Caco-2 (cell line): ENCODE measurements at regions not wholly inside any gene's neighbourhood (a gene's known extent, or its start where the extent isn't known, plus 50 kb on each side); places are given as distances from the start of the nearest gene placed in this dataset.

Source experiments
- BruUV-seq: library from RNA; stranded (reverse); fragments of 400-500 nt; replicated peaks from 2 replicates; lab custom pipeline; 2021; lab: Mats Ljungman, UMichigan
- CTCF ChIA-PET: fragments of 300-600 bp; sonication (Branson Sonifier 250); formaldehyde crosslinking; loops from one replicate; lab custom pipeline; 2022; ENCODE audit warnings: antibody characterized with exemption; lab: Charles Lee
- POLR2A ChIA-PET: fragments of 300-600 bp; sonication (Branson Sonifier 250); formaldehyde crosslinking; loops from one replicate; lab custom pipeline; 2022; ENCODE audit warnings: antibody characterized with exemption; lab: Charles Lee
- DNase-seq, 2 experiments: peaks; one replicate each; pipeline versions ENCODE4 v3.0.0 to v3.0.0-alpha.2; 2020 to 2022
- H3K27me3 ChIP-seq: replicated peaks from 2 replicates; pipeline ENCODE4 v1.6.0; 2011; ENCODE audit warnings: low read length; ENCODE audit not compliant: control insufficient read depth, insufficient read depth
- H3K36me3 ChIP-seq: 2 replicates; pipeline ENCODE4 v1.5.1; 2011; ENCODE audit warnings: low read length; ENCODE audit not compliant: control insufficient read depth, insufficient read depth
- H3K4me1 ChIP-seq: fragments of 250-450 bp; sonication (Bioruptor Pico); 2 replicates; pipeline ENCODE4 v1.5.1; 2020; ENCODE audit warnings: mild to moderate bottlenecking
- H3K4me3 ChIP-seq: 2 replicates; pipeline ENCODE4 v1.5.1; 2011; ENCODE audit warnings: low read depth, mild to moderate bottlenecking, control low read depth, low read length
- H3K9me3 ChIP-seq: fragments of 250-450 bp; sonication (Bioruptor Pico); 2 replicates; pipeline ENCODE4 v1.5.1; 2020; ENCODE audit warnings: mild to moderate bottlenecking, moderate library complexity
- H3K27ac Mint-ChIP-seq: one replicate; pipeline ENCODE4 v1.8.0; 2022; ENCODE audit warnings: mixed read lengths; ENCODE audit not compliant: unreplicated experiment
- H3K27me3 Mint-ChIP-seq: one replicate; pipeline ENCODE4 v1.8.0; 2022; ENCODE audit warnings: mixed read lengths; ENCODE audit not compliant: insufficient read depth, unreplicated experiment
- H3K36me3 Mint-ChIP-seq: one replicate; pipeline ENCODE4 v1.8.0; 2022; ENCODE audit warnings: mild to moderate bottlenecking, mixed read lengths; ENCODE audit not compliant: insufficient read depth, unreplicated experiment
- H3K4me1 Mint-ChIP-seq: one replicate; pipeline ENCODE4 v1.8.0; 2022; ENCODE audit warnings: low read depth, mixed read lengths; ENCODE audit not compliant: unreplicated experiment
- H3K4me3 Mint-ChIP-seq: one replicate; pipeline ENCODE4 v1.8.0; 2022; ENCODE audit warnings: mild to moderate bottlenecking, moderate library complexity, mixed read lengths; ENCODE audit not compliant: unreplicated experiment
- H3K9me3 Mint-ChIP-seq: one replicate; pipeline ENCODE4 v1.8.0; 2022; ENCODE audit warnings: mixed read lengths; ENCODE audit not compliant: unreplicated experiment
- CTCF ChIP-seq, 2 experiments: fragments of 200-600 bp in 1 of 2; IDR thresholded peaks; 1 replicate in 1 of 2; 2 replicates in 1 of 2; pipeline versions ENCODE4 v1.5.1 to v1.8.0; 2011 to 2022; ENCODE audit warnings: antibody characterized with exemption in 1 of 2, control low read depth in 1 of 2, inconsistent platforms in 1 of 2, low read depth in 1 of 2, low read length in 1 of 2, mild to moderate bottlenecking in 1 of 2, moderate library complexity in 1 of 2; ENCODE audit not compliant: insufficient read depth in 1 of 2, severe bottlenecking in 1 of 2, unreplicated experiment in 1 of 2
- intact Hi-C: fragments of 100-400 bp; cut with micrococcal nuclease; formaldehyde crosslinking; loops from one replicate; pipeline ENCODE4 v1.10.0; 2022; ENCODE audit not compliant: unreplicated experiment

GRCh38 chr12:90883456-90883855, 71.5 kb downstream of the CCER1 start:
- no peaks in the 10 kb centered on the region for H3K9me3 ChIP-seq
- intact Hi-C loops: no loop called here
- no peaks in the 10 kb centered on the region for H3K36me3 ChIP-seq
- H3K27me3 ChIP-seq: no peaks in the 10 kb centered on the region
- Mint-ChIP-seq H3K27me3 (no peaks in the 10 kb centered on the region), H3K4me1 (no peaks in the 10 kb centered on the region), H3K9me3 (peaks cover 10% of the 10 kb centered on the region), H3K27ac (no peak overlapping the region), H3K4me3 (no peak overlapping the region), H3K36me3 (no peaks in the 10 kb centered on the region)
- CTCF ChIA-PET: no interaction called here
- no peak overlapping the region for H3K4me3 ChIP-seq
- DNase-seq: no peak
- TF ChIP-seq CTCF (IDR thresholded peaks at IDR 0.05; ENCODE audit: insufficient read depth in 1 of 2, low read depth in 1 of 2, low read length in 1 of 2, severe bottlenecking in 1 of 2, unreplicated experiment in 1 of 2): no peak
- BruUV-seq: no TSS peak
- POLR2A ChIA-PET: no interaction called here
- H3K4me1 ChIP-seq: no peaks in the 10 kb centered on the region

GRCh38 chr12:90871726-90872096, 83.3 kb downstream of the CCER1 start:
- H3K27ac Mint-ChIP-seq: no peak overlapping the region
- CTCF ChIA-PET: no interaction called here

GRCh38 chr12:90870971-90871725, 83.8 kb downstream of the CCER1 start:
- intact Hi-C loops: no loop called here
- no peaks in the 10 kb centered on the region for H3K4me1 ChIP-seq
- H3K4me1 Mint-ChIP-seq: no peaks in the 10 kb centered on the region
- H3K4me3 Mint-ChIP-seq: no peak overlapping the region
- no peaks in the 10 kb centered on the region for H3K9me3 Mint-ChIP-seq
- H3K36me3 ChIP-seq: no peaks in the 10 kb centered on the region
- no peaks in the 10 kb centered on the region for H3K27me3 Mint-ChIP-seq
- CTCF ChIA-PET: no interaction called here
- no peaks in the 10 kb centered on the region for H3K27me3 ChIP-seq
- no peak overlapping the region for H3K27ac Mint-ChIP-seq
- no TSS peak for BruUV-seq
- DNase-seq: no peak
- H3K4me3 ChIP-seq: no peak overlapping the region
- POLR2A ChIA-PET: no interaction called here
- H3K9me3 ChIP-seq: no peaks in the 10 kb centered on the region
- no peak for TF ChIP-seq CTCF (IDR thresholded peaks at IDR 0.05; ENCODE audit: insufficient read depth in 1 of 2, low read depth in 1 of 2, low read length in 1 of 2, severe bottlenecking in 1 of 2, unreplicated experiment in 1 of 2)
- no peaks in the 10 kb centered on the region for H3K36me3 Mint-ChIP-seq

More at GRCh38 chr12:90871726-90872096, 83.3 kb downstream of the CCER1 start:
- Histone ChIP-seq H3K9me3 (no peaks in the 10 kb centered on the region), H3K4me3 (no peak overlapping the region), H3K27me3 (no peaks in the 10 kb centered on the region), H3K36me3 (no peaks in the 10 kb centered on the region), H3K4me1 (no peaks in the 10 kb centered on the region)
- POLR2A ChIA-PET: no interaction called here
- intact Hi-C loops: no loop called here
- no peaks in the 10 kb centered on the region for H3K9me3 Mint-ChIP-seq
- no TSS peak for BruUV-seq
- no peak for TF ChIP-seq CTCF (IDR thresholded peaks at IDR 0.05; ENCODE audit: insufficient read depth in 1 of 2, low read depth in 1 of 2, low read length in 1 of 2, severe bottlenecking in 1 of 2, unreplicated experiment in 1 of 2)
- H3K27me3 Mint-ChIP-seq: no peaks in the 10 kb centered on the region
- H3K36me3 Mint-ChIP-seq: no peaks in the 10 kb centered on the region
- no peaks in the 10 kb centered on the region for H3K4me1 Mint-ChIP-seq
- DNase-seq: no peak
- H3K4me3 Mint-ChIP-seq: no peak overlapping the region
